ENCODE measurements at regions not wholly inside any gene's neighbourhood (a gene's known extent, or its start where the extent isn't known, plus 50 kb on each side); places are given as distances from the start of the nearest gene placed in this dataset.

DNA sequence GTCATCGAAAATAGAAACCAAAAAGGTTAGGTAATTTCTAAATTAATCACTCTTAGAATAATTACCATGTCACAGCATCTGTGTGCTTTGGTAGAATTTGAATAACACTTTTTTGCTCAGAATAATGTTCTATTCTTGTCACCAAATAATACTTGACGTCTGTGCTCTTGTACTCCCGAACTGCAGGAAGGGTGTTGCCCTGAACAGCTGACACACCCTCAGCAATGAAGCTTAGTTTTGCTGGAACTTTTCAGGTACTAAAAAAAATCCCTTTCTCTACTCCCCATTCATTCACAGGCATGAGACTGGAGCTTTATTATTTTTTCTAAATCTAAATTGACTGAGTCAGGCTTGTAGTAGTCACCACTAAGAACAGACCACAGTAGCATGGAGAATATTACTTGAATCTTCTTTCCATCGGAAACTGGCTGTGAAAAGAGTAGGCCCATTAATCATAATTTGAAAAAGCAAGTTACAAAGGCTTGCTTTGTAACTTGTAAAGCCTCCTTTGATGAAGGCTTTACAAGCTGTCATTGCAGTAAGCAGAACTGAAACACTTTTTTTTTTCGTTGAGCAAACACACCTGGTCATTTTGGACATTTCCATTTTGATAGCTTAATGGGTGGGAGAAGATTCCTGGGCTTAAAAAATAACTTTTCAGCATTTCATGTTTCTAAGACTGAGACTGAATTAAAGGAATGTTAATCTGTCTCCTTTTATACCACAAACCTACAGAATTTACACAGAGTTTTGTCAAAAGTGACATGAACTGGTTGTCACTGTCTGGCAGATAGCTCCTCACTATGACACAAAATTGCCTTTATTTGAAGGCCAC, 70.3 kb upstream of the PELI1 start:
- H3K9me3 ChIP-seq (ENCODE audit: insufficient read depth in 2 of 2, low read depth in 1 of 2, low read length in 1 of 2), result no peaks in the 10 kb centered on the region
- no peak overlapping the region for H3K27ac ChIP-seq (ENCODE audit: low read depth, low read length)
- H3K36me3 ChIP-seq (ENCODE audit: control insufficient read depth in 2 of 4, insufficient read depth in 4 of 4, low read length in 3 of 4), result no peaks in the 10 kb centered on the region
- no peak overlapping the region for H2AK5ac ChIP-seq (ENCODE audit: low read depth, low read length)
- no peak overlapping the region for H3K56ac ChIP-seq (replicated peaks; ENCODE audit: insufficient read length, low read depth, low read length)
- no peak overlapping the region for H3K18ac ChIP-seq (ENCODE audit: extremely low read depth, low read length)
- no peak overlapping the region for H2BK5ac ChIP-seq (ENCODE audit: low read depth, low read length)
- no peak overlapping the region for H3K4me3 ChIP-seq (ENCODE audit: extremely low read depth in 1 of 4, insufficient read depth in 2 of 4, low read depth in 3 of 4, low read length in 4 of 4)
- H2BK120ac ChIP-seq (replicated peaks; ENCODE audit: low read depth, low read length), result no peak overlapping the region
- no peaks in the 10 kb centered on the region; the same call in 1 of the 2 replicates for H3K23me2 ChIP-seq (ENCODE audit: low read depth, low read length)
- CTCF ChIA-PET (ENCODE audit: partially characterized antibody), result interaction anchor here (0.7 to 2.4 kb wide), 4 partner anchors 9 to 27 kb away, joined by 3 to 7 read pairs (median 5); no protein-coding TSS in a partner anchor
- no peak overlapping the region for H3K23ac ChIP-seq (ENCODE audit: insufficient read length)
- H3K27me3 ChIP-seq (replicated peaks in 1 of 4; ENCODE audit: control insufficient read depth in 3 of 4, extremely low read depth in 1 of 4, insufficient read depth in 3 of 4, low read length in 3 of 4), result no peaks in the 10 kb centered on the region
- DNase-seq (ENCODE audit: low read depth in 1 of 2, low spot score in 2 of 2) (no peak), FAIRE-seq (no peak)
- H4K91ac ChIP-seq (replicated peaks; ENCODE audit: insufficient read length, low read length), result no peak overlapping the region
- H2AFZ ChIP-seq (ENCODE audit: low read length), result no peak overlapping the region
- no peak overlapping the region for H3K14ac ChIP-seq (ENCODE audit: insufficient read length)
- TF ChIP-seq SUZ12 (IDR thresholded peaks at IDR 0.05; ENCODE audit: low read length), result no peak
- TF ChIP-seq TCF12 (IDR thresholded peaks at IDR 0.05; ENCODE audit: low read depth, low read length), result no peak
- no peak for TF ChIP-seq ASH2L (IDR thresholded peaks at IDR 0.05; ENCODE audit: low read length)
- no peak for TF ChIP-seq NANOG (IDR thresholded peaks at IDR 0.05; ENCODE audit: insufficient read depth, low read depth, low read length, poor library complexity, severe bottlenecking)
- TF ChIP-seq KDM5A (IDR thresholded peaks at IDR 0.05; ENCODE audit: low read length), result no peak
- TF ChIP-seq RAD21 (IDR thresholded peaks at IDR 0.05 in 1 of 2, conservative IDR thresholded peaks at IDR 0.05 in 1 of 2; ENCODE audit: low read depth in 2 of 2, low read length in 2 of 2), result no peak
- no peak for TF ChIP-seq CBX8 (IDR thresholded peaks at IDR 0.05; ENCODE audit: borderline replicate concordance, low read depth, low read length)
- no peaks in the 10 kb centered on the region for H3K79me2 ChIP-seq (ENCODE audit: control insufficient read depth in 1 of 2, insufficient read depth in 2 of 2, low read length in 2 of 2)
- peaks cover 2 to 10% (median 7%) of the 10 kb centered on the region in 4 experiments; a peak in 4 of 7 replicates for H3K4me1 ChIP-seq (replicated peaks in 1 of 4; ENCODE audit: control insufficient read depth in 3 of 4, insufficient read depth in 4 of 4, low read length in 3 of 4)
- H4K20me1 ChIP-seq (replicated peaks in 1 of 2; ENCODE audit: control insufficient read depth in 1 of 2, insufficient read depth in 2 of 2, low read length in 2 of 2), result no peaks in the 10 kb centered on the region
- 87% methylated on average over 5 of the region's 5 CpGs; no CpG with 5 or more reads in 1 of the 2 experiments for WGBS, 2 experiments (ENCODE audit: extremely low coverage in 1 of 2, insufficient coverage in 1 of 2, insufficient read length in 1 of 2, insufficient replicate concordance in 2 of 2, low coverage in 1 of 2, low lambda C conversion rate in 2 of 2, missing lambda C conversion rate in 1 of 2)
- H3K9ac ChIP-seq (replicated peaks in 1 of 4; ENCODE audit: extremely low read depth in 1 of 4, low read depth in 3 of 4, low read length in 3 of 4), result no peak overlapping the region
- no peaks in the 10 kb centered on the region for H3K79me1 ChIP-seq (ENCODE audit: low read depth, low read length)
- no peak overlapping the region for H2BK12ac ChIP-seq (ENCODE audit: low read depth, low read length)
- no peak overlapping the region for H4K8ac ChIP-seq (ENCODE audit: extremely low read depth, insufficient read depth, low read length)
- H4K5ac ChIP-seq (ENCODE audit: insufficient read length, low read depth, low read length), result no peak overlapping the region
- no peak overlapping the region for H3K4ac ChIP-seq (replicated peaks; ENCODE audit: insufficient read length, low read depth, low read length)
- no peak overlapping the region for H2BK15ac ChIP-seq (ENCODE audit: low read length)
- H2BK20ac ChIP-seq (ENCODE audit: low read length), result no peak overlapping the region
- POLR2A ChIA-PET (ENCODE audit: partially characterized antibody), result interaction anchor here (0.8 to 2.0 kb wide), 4 partner anchors 9 to 14 kb away, joined by 3 to 7 read pairs (median 4); no protein-coding TSS in a partner anchor
- no peak overlapping the region for H3K4me2 ChIP-seq (ENCODE audit: insufficient read depth in 1 of 2, low read depth in 2 of 2, low read length in 2 of 2)

All from H1 (cell line).